Mucosa of descending colon (tissue), 3 donors: ENCODE measurements at regions not wholly inside any gene's neighbourhood (a gene's known extent, or its start where the extent isn't known, plus 50 kb on each side); places are given as distances from the start of the nearest gene placed in this dataset.

Source experiments
- ATAC-seq: fragments of 200-7000 bp; cut with Tn5 transposase; one replicate; pipeline ENCODE4 v1.9.1; 2020; ENCODE audit warnings: mild to moderate bottlenecking, moderate library complexity
- DNase-seq, 3 donors: peaks; one replicate each; pipeline ENCODE4 v3.0.0-alpha.2; 2020
- H3K36me3 ChIP-seq: fragments of 200-600 bp; one replicate; pipeline ENCODE4 v1.8.0; 2021; ENCODE audit warnings: low read depth, mild to moderate bottlenecking
- H3K4me1 ChIP-seq: fragments of 200-600 bp; one replicate; pipeline ENCODE4 v1.8.0; 2021; ENCODE audit warnings: low read depth, mild to moderate bottlenecking
- H3K4me3 ChIP-seq: fragments of 200-600 bp; one replicate; pipeline ENCODE4 v1.8.0; 2021; ENCODE audit warnings: mild to moderate bottlenecking
- H3K9me3 ChIP-seq: fragments of 200-600 bp; one replicate; pipeline ENCODE4 v1.8.0; 2021; ENCODE audit warnings: mild to moderate bottlenecking
- CTCF ChIP-seq: fragments of 200-600 bp; IDR thresholded peaks from one replicate; pipeline ENCODE4 v1.8.0; 2022; ENCODE audit warnings: antibody characterized with exemption, mild to moderate bottlenecking
- intact Hi-C, 2 donors: fragments of 100-400 bp; cut with DNase I in 1 of 2; cut with micrococcal nuclease in 1 of 2; formaldehyde crosslinking; loops; one replicate each; pipeline versions ENCODE4 v1.11.0 to v1.11.1; 2022; cut with DNase I, micrococcal nuclease
- donor health status: DM: no; HTN: no; CAD: no; lungs with moderate emphysema.
- donor health status: DM: no; HTN: no; CAD: no.
- donor health status: DM: no; HTN: yes; CAD: no.

- ATAC-seq (peak; percentile 58), DNase-seq (no peak)
- no peaks in the 10 kb centered on the region for H3K4me1 ChIP-seq
- H3K4me3 ChIP-seq, result no peak overlapping the region
- H3K36me3 ChIP-seq, result no peaks in the 10 kb centered on the region
- intact Hi-C loops, result no loop called here
- no peak for TF ChIP-seq CTCF
- H3K9me3 ChIP-seq, result no peaks in the 10 kb centered on the region
These were observed 397.0 kb downstream of the SMOC2 start for GRCh38 chr6:168838037-168838399.

DNA sequence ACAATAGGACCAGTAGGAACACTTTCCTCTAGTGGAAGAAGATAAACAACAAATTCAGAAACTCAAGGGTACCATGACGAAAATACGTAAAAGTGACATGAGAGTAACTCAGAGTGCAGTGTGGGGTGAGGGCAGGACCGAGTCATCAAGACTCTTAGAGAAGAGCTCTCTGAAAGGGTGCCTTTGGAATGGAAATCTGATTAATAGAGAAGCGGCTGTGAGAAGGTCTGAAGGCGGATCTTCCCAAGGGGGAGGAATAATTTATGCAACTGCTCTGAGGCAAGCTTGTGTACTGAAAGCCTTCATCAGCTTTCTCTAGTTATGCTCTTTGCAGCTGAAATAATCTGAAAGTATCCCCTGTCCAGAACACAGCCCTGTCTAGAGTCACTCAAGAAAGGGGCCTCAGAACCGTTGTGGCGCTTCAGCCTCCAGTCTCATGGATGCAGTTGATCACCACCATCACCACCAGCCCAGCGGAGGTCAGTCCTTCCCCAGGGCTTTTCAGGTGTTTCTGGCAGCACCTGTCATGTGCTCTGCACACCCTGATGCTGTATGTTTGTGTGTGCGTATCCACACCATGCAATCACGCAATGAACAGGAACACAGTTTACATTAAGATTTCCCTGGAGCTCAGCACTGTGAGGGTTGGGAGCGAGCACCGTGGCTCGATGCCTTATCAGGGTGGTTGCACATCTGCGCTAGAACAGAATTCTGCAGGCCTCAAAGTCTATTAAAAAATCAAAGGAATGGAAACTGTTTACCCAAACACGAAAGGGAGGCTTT is 396.5 kb downstream of the SMOC2 start:
- intact Hi-C loops, result no loop called here
- no peak for TF ChIP-seq CTCF
- H3K9me3 ChIP-seq, result no peaks in the 10 kb centered on the region
- no peak overlapping the region for H3K4me3 ChIP-seq
- DNase-seq (no peak), ATAC-seq (peak; percentile 32)
- no peaks in the 10 kb centered on the region for H3K36me3 ChIP-seq
- no peaks in the 10 kb centered on the region for H3K4me1 ChIP-seq

GRCh38 chr6:168835991-168836390 is 395.0 kb downstream of the SMOC2 start:
- no peak overlapping the region for H3K4me3 ChIP-seq
- DNase-seq (no peak), ATAC-seq (no peak)
- H3K9me3 ChIP-seq, result no peaks in the 10 kb centered on the region
- H3K36me3 ChIP-seq, result no peaks in the 10 kb centered on the region
- intact Hi-C loops, result no loop called here
- no peak for TF ChIP-seq CTCF
- no peaks in the 10 kb centered on the region for H3K4me1 ChIP-seq

DNA sequence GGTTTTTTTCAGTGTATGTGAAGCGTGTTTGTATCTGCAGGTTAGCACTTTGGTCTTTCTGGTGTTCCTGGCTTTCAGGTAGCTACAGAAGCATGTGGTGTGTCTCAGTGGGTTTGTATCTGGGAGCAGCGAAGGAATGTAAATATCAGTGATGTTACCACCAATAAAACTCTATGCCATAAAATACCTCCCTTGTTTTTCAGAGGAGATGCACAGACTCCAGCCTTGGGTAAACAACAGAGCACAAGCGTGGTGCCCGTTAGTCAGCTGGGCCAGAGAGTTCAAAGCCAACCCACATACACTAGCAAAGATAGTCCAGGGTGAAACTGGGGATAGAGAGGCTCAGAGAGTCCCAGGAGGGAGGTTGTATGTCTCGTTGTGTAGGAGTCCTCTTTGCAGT is 393.8 kb downstream of the SMOC2 start:
- intact Hi-C loops, result no loop called here
- Histone ChIP-seq H3K36me3 (no peaks in the 10 kb centered on the region), H3K4me1 (no peaks in the 10 kb centered on the region), H3K9me3 (no peaks in the 10 kb centered on the region), H3K4me3 (no peak overlapping the region)
- TF ChIP-seq CTCF, result no peak
- DNase-seq, result no peak
- peak; percentile 85 for ATAC-seq

- no peak for DNase-seq
- Histone ChIP-seq H3K4me1 (no peaks in the 10 kb centered on the region), H3K36me3 (no peaks in the 10 kb centered on the region), H3K4me3 (no peak overlapping the region), H3K9me3 (no peaks in the 10 kb centered on the region)
- TF ChIP-seq CTCF, result no peak
- intact Hi-C loops, result no loop called here
- no peak for ATAC-seq
These were observed 393.1 kb downstream of the SMOC2 start for GRCh38 chr6:168834042-168834587.
